ENCODE measurements at regions not wholly inside any gene's neighbourhood (a gene's known extent, or its start where the extent isn't known, plus 50 kb on each side); places are given as distances from the start of the nearest gene placed in this dataset.

DNA sequence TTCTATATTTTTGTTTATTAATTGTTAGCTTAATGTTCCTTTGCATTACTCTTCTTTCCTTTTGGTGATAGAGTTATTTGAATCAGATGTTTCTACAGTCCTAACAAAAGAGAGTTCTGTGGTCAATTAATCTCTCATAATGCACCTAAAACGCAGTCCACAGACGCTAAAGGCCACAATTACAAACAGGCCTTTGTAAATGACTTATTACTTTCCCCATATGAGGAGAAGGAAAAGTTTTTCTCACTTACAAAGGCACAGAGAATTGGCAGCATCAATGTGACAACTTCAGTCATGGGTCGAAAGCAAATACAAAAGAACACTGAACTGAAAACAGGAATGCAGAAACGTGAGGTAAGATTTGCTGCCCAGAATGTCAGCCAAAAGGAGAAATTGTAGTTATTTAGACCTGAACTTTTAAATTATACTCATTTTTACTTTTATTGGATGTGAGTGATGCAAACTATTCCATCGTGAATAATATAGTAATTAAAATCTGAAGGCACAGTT is 142.0 kb upstream of the SYT10 start:
- TF ChIP-seq, protein P1, sequence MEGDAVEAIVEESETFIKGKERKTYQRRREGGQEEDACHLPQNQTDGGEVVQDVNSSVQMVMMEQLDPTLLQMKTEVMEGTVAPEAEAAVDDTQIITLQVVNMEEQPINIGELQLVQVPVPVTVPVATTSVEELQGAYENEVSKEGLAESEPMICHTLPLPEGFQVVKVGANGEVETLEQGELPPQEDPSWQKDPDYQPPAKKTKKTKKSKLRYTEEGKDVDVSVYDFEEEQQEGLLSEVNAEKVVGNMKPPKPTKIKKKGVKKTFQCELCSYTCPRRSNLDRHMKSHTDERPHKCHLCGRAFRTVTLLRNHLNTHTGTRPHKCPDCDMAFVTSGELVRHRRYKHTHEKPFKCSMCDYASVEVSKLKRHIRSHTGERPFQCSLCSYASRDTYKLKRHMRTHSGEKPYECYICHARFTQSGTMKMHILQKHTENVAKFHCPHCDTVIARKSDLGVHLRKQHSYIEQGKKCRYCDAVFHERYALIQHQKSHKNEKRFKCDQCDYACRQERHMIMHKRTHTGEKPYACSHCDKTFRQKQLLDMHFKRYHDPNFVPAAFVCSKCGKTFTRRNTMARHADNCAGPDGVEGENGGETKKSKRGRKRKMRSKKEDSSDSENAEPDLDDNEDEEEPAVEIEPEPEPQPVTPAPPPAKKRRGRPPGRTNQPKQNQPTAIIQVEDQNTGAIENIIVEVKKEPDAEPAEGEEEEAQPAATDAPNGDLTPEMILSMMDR (IDR thresholded peaks at IDR 0.05; ENCODE audit: low read length) = no peak
- TF ChIP-seq EZH2 (optimal IDR thresholded peaks at IDR 0.05; ENCODE audit: low read depth, low read length) (no peak), EZH2phosphoT487 (IDR thresholded peaks at IDR 0.05; ENCODE audit: low read length) (no peak)
